HUES64 (cell line): ENCODE measurements at regions not wholly inside any gene's neighbourhood (a gene's known extent, or its start where the extent isn't known, plus 50 kb on each side); places are given as distances from the start of the nearest gene placed in this dataset.

Experiments used
- H3K27ac ChIP-seq: 2 replicates; pipeline ENCODE4 v1.7.0; 2013; ENCODE audit warnings: low read depth, low read length, inconsistent platforms
- H3K27me3 ChIP-seq: 2 replicates; pipeline ENCODE4 v1.6.1; 2013; ENCODE audit warnings: mild to moderate bottlenecking, low read length; ENCODE audit not compliant: insufficient read depth
- H3K36me3 ChIP-seq: 2 replicates; pipeline ENCODE4 v1.6.1; 2013; ENCODE audit warnings: mild to moderate bottlenecking, low read length; ENCODE audit not compliant: insufficient read depth
- H3K4me1 ChIP-seq: 2 replicates; pipeline ENCODE4 v1.6.1; 2013; ENCODE audit warnings: mild to moderate bottlenecking, low read length, moderate library complexity; ENCODE audit not compliant: insufficient read depth
- H3K4me3 ChIP-seq: 2 replicates; pipeline ENCODE4 v1.5.1; 2013; ENCODE audit warnings: mild to moderate bottlenecking, low read length, moderate library complexity
- H3K9ac ChIP-seq: 2 replicates; pipeline ENCODE4 v1.6.1; 2013; ENCODE audit warnings: mild to moderate bottlenecking, low read depth, low read length
- H3K9me3 ChIP-seq: 2 replicates; pipeline ENCODE4 v1.6.1; 2013; ENCODE audit warnings: low read depth, low read length; ENCODE audit not compliant: insufficient read depth
- WGBS: fragments of 150-250, 120-280 bp; methylation state at CpG from one replicate; pipeline ENCODE4 v1.1.7; 2013; ENCODE audit warnings: missing lambda C conversion rate; 5-methylcytosine and 5-hydroxymethylcytosine counted together

DNA sequence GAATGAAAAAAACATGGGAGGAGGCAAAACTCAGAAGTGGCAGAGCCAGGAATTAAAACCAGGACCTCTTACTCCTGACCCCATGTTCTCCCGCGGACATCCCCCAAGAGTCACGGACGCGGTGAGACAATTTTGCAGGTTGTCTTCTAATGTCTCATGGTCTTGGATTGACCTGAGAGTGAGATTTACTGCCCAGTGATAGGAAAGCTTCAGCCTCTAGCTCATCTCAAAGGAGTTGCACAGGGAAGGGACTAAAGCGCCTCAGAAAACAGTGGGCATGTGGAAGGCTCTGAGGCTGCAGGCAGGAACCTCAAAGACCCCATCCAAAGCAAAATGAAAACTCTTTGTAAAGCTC lies 197.4 kb downstream of the ADAMTS15 start:
- no peak overlapping the region for H3K27ac ChIP-seq
- H3K4me3 ChIP-seq: no peak overlapping the region
- WGBS: 95% methylated on average over 6 of the region's 6 CpGs
- no peaks in the 10 kb centered on the region for H3K36me3 ChIP-seq
- no peaks in the 10 kb centered on the region for H3K27me3 ChIP-seq
- peaks cover 13% of the 10 kb centered on the region; the same call in 1 of the 2 replicates for H3K4me1 ChIP-seq
- H3K9me3 ChIP-seq: no peaks in the 10 kb centered on the region
- no peak overlapping the region for H3K9ac ChIP-seq

DNA sequence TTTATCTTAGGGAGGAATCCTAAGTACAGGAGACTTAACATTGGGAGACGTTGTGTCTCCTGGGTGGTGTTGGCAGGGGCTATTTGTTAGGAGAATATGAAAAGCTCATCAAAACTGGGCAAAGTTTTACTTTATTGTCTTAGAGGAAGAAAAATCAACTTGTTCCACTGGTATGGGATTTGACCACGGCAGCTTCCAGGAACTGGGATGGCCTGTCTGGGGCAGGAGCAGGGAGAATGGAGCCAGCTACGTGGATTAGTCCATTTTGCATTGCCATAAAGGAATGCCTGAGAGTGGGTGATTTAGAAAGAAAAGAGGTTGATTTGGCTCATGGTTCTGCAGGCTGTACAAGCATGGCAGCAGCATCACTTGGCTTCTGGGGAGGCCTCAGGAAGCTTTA lies 198.4 kb downstream of the ADAMTS15 start:
- Histone ChIP-seq H3K27ac (no peak overlapping the region), H3K27me3 (no peaks in the 10 kb centered on the region), H3K9me3 (no peaks in the 10 kb centered on the region), H3K36me3 (no peaks in the 10 kb centered on the region), H3K9ac (no peak overlapping the region), H3K4me1 (peaks cover 13% of the 10 kb centered on the region; the same call in 1 of the 2 replicates), H3K4me3 (no peak overlapping the region)
- 89% methylated on average over 3 of the region's 3 CpGs for WGBS

DNA sequence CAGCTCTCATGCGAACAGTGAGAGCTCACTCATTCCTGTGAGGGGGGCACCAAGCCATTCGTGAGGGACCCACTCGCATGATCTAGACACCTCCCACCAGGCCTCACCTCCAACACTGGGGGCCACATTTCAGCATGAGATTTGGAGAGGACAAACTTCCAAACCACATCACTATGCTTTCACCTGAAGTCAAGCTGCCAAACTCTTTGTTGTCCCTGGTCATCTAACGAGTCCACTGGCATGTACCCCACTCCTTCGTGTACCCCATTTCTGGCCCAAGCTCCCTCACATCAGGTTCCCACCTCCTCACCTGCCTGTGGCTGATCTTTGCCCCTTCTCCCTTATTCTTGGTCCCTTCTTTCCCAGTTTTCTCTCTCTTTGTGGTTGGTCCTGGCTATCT lies 198.9 kb downstream of the ADAMTS15 start:
- Histone ChIP-seq H3K9me3 (no peaks in the 10 kb centered on the region), H3K36me3 (no peaks in the 10 kb centered on the region), H3K9ac (no peak overlapping the region), H3K27me3 (no peaks in the 10 kb centered on the region), H3K4me1 (peaks cover 13% of the 10 kb centered on the region; the same call in 1 of the 2 replicates), H3K4me3 (no peak overlapping the region), H3K27ac (no peak overlapping the region)
- 91% methylated on average over 5 of the region's 5 CpGs for WGBS

DNA sequence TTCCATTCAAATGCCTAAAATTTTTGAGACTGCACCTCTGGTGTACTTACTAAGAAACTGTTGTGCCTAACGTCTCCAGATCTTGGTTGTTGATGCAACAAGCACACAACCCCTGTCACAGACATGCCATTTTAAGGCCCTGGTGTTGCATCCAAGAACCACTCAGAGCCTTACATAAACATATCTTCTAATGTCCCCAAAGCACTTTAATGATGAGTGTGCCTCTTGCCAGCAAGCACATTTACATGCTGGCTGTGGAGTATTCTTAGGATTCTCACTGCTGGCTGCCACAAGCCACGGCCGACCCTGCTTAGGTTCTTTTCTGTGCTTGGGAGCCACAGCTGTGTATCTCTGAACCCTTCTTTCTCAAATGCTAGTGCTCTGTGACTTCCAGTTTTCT lies 201.4 kb downstream of the ADAMTS15 start:
- no peak overlapping the region for H3K4me3 ChIP-seq
- no peaks in the 10 kb centered on the region; the same call in 1 of the 2 replicates for H3K4me1 ChIP-seq
- no peaks in the 10 kb centered on the region for H3K9me3 ChIP-seq
- H3K27ac ChIP-seq: no peak overlapping the region
- no peaks in the 10 kb centered on the region for H3K36me3 ChIP-seq
- H3K27me3 ChIP-seq: no peaks in the 10 kb centered on the region
- 91% methylated on average over 3 of the region's 3 CpGs for WGBS
- no peak overlapping the region for H3K9ac ChIP-seq

DNA sequence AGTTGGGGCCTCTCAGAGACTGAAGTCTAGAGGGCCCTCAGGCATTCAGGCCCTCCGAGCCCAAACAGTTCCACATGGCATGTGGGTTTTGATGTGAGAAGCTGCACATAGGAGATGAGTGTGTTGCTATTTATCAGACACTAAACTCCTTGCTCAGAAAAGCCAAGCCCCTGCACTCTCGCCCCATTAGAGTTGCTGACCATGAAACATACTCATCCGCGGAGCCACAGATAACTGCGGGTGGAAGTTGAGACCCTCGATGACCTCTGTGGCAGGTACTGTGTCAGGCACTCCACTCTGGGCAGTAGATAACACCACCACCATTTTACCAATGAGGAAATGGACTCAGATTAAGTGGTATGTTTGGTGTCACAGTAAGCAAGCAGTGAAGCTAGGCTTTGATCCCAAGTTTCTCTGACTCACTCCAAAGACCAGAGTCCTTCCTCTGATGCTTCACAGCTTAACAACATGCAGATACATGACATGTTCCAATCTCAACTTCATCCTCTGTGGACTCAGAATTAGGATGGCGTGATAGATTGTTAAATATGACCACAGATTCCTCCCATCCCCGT lies 202.1 kb downstream of the ADAMTS15 start:
- Histone ChIP-seq H3K9ac (no peak overlapping the region), H3K4me1 (no peaks in the 10 kb centered on the region; the same call in 1 of the 2 replicates), H3K27me3 (no peaks in the 10 kb centered on the region), H3K4me3 (no peak overlapping the region), H3K36me3 (no peaks in the 10 kb centered on the region), H3K9me3 (no peaks in the 10 kb centered on the region), H3K27ac (no peak overlapping the region)
- WGBS: 90% methylated on average over 8 of the region's 8 CpGs

DNA sequence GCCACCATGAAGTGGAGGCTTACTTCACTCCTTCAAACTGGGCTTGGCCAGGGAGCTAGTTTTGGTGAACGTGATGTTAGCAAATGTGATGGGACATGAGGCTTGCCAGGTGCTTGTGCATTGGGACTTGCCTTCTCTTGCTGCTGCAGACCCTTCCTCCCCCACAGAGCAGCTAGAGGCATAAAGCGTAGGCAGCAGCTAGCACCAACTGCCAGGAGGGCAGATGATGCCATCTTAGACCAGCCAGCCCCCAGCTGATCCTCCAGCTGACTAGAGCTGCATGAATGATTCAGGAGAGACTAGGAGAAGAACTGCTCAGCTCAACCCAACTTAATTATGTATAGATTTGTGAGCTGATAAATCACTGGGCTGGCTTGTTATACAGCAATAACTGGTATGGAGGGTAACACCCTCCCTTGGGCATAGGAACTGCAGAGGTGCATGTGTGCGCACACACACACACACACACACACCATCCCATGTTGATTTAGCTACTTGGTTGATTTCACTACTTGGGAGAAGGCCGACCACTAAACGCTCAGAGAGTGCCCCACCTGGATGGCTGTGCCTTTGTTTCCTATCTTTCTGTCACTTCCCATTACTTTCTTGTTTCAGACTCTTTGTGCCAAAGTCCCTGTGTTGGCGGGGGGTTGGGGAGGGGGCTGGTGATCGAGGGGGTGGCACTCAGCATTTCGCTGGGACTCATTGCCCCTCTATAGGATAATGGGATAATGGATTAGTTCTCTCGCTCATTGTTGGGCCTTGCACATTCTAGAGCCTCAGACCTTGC lies 202.8 kb downstream of the ADAMTS15 start:
- Histone ChIP-seq H3K9me3 (peaks cover under 1% of the 10 kb centered on the region; the same call in 1 of the 2 replicates), H3K4me3 (no peak overlapping the region), H3K27me3 (no peaks in the 10 kb centered on the region), H3K27ac (no peak overlapping the region), H3K4me1 (no peaks in the 10 kb centered on the region; the same call in 1 of the 2 replicates), H3K9ac (no peak overlapping the region), H3K36me3 (no peaks in the 10 kb centered on the region)
- 93% methylated on average over 9 of the region's 9 CpGs for WGBS

DNA sequence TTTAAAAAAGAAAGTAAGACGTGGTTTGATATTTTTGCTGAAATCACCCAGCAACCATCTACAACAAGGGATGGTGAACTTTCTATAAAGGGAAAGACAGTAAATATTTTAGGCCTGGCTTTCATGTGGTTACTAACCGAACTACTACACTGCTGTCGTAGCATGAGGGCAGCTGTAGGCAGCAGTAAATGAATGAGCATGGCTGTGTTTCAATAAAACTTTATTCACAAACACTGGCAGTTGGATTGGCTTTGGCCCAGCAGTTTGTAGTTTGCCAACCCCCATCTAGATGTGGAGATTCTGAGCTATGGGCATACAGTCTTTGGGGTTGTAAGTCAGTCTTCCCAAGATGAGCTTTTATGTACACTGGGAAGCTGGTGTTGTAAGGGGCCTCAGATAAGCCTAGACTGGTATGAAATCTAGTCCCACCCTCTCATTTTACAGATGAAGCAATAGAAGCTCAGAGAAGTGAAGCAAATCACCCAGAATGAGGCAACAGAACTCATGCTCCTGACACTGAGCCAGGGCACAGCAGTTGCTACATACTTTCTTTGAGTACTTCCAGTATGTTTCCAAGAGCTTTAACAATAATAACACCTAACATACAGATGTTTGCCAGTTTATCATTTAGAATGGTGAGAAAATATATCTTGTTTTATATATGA lies 204.4 kb downstream of the ADAMTS15 start:
- H3K36me3 ChIP-seq: no peaks in the 10 kb centered on the region
- no peak overlapping the region for H3K9ac ChIP-seq
- peaks cover 10% of the 10 kb centered on the region; the same call in 1 of the 2 replicates for H3K9me3 ChIP-seq
- no peak overlapping the region for H3K27ac ChIP-seq
- H3K4me3 ChIP-seq: no peak overlapping the region
- no peaks in the 10 kb centered on the region for H3K27me3 ChIP-seq
- no peaks in the 10 kb centered on the region; the same call in 1 of the 2 replicates for H3K4me1 ChIP-seq
- WGBS: 98% methylated on average over 3 of the region's 3 CpGs

DNA sequence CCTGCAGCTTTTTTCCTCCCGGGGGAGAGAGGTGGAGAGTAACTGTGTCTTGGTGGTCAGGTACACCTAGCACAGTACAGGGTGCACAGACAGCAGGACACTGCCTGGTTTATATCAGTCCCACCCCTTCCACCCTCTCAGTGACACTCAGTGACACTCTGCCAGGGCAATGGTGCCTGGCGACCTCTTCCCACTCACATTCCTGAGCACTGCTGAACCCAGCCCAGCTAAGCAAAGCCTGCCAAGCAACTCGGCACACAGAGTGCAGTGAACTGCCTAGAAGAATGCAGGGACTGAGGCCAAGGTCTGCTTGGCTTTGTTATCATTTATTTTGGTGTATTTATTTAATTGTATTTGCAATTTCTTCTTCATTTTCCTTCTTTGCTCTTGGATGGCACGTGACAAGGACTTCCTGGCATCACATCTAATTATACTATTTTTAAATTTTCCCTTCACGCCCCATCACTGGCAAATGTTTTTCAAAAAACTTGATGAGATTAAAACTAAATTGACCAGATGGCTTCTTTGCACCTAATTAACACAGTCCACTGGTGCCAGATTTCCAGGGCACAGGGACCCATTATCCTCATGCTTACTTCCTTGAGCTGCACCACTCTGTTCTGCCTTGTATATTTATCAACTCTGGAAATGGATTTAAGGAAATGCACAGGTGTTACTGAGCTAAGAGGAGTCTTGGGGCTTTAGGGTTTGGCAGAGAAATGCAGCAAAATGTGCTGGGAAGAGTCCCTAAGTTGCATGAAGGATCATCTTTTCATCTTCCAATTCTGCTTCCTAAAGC lies 205.6 kb downstream of the ADAMTS15 start:
- Histone ChIP-seq H3K27ac (no peak overlapping the region), H3K27me3 (no peaks in the 10 kb centered on the region), H3K9ac (no peak overlapping the region), H3K4me3 (no peak overlapping the region), H3K9me3 (peaks cover 16% of the 10 kb centered on the region; the same call in 1 of the 2 replicates), H3K36me3 (no peaks in the 10 kb centered on the region), H3K4me1 (no peaks in the 10 kb centered on the region; the same call in 1 of the 2 replicates)
- 74% methylated on average over 5 of the region's 5 CpGs for WGBS

DNA sequence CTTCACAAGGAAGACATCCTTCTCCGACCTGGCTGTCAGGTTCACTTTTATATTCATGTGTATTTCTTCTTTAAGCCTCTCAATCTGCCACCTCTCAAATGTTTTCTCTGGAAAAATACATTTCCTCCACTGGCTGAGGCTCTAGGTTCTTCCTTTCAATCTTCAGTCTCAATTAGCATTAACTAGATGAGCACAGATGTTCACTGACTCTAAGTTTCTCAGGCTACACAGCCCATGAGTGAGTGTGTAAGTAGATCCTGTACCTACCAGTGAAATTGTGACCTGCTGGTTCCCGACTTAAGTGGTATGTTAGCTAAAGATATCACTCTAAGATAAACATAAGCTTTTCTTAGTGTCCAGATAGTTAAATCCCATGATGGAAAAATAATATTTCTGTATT lies 206.9 kb downstream of the ADAMTS15 start:
- Histone ChIP-seq H3K9me3 (peaks cover 16% of the 10 kb centered on the region; the same call in 1 of the 2 replicates), H3K27ac (no peak overlapping the region), H3K36me3 (no peaks in the 10 kb centered on the region), H3K4me1 (no peaks in the 10 kb centered on the region; the same call in 1 of the 2 replicates), H3K4me3 (no peak overlapping the region), H3K9ac (no peak overlapping the region), H3K27me3 (no peaks in the 10 kb centered on the region)
- 95% methylated on average over 1 of the region's 2 CpGs for WGBS

DNA sequence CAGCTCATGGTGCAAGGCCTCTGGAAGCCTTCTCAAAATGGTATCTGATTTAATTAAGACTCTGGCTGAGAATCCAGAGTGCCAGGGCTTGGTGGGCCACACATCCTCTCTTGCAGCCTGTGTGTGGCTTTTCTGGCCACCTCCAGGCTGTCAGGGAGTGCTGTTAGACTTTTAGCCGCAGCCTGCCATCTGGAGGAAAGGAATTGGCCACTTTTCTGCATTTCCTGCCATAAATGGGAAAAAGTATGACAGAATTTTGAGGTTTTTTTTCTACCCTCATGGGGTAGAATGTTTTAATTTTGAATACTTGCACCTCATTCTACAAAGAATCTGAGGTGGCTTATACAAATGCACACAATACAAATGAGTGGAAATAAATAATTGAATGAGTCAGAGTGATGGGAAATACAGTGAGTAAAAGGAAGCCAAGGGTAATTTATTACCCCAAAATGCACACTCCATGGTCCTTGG lies 218.4 kb downstream of the ADAMTS15 start:
- H3K9ac ChIP-seq: no peak overlapping the region

More for the DNA sequence above, 218.4 kb downstream of the ADAMTS15 start:
- Histone ChIP-seq H3K27me3 (no peaks in the 10 kb centered on the region), H3K4me1 (no peaks in the 10 kb centered on the region; the same call in 1 of the 2 replicates), H3K27ac (no peak overlapping the region), H3K4me3 (no peak overlapping the region), H3K9me3 (no peaks in the 10 kb centered on the region), H3K36me3 (no peaks in the 10 kb centered on the region)
- 97% methylated on average over 1 of the region's 1 CpG for WGBS
